Astrocyte (in vitro differentiated cells and primary cell): ENCODE measurements at regions not wholly inside any gene's neighbourhood (a gene's known extent, or its start where the extent isn't known, plus 50 kb on each side); places are given as distances from the start of the nearest gene placed in this dataset.

Experiments used
- DNase-seq: peaks from one replicate; pipeline ENCODE4 v3.0.0-alpha.2; 2010; ENCODE audit warnings: low read depth
- FAIRE-seq: peaks from 2 replicates; lab custom pipeline; 2011; peaks lifted over from hg19 to GRCh38; lab: Jason Lieb, UNC
- H2AFZ ChIP-seq: 2 replicates; pipeline ENCODE4 v1.6.0; 2012; ENCODE audit warnings: low read depth, low read length, inconsistent platforms
- H3K27ac ChIP-seq: 2 replicates; pipeline ENCODE4 v1.5.1; 2011; ENCODE audit warnings: low read depth, low read length, inconsistent platforms
- H3K27me3 ChIP-seq: 2 replicates; pipeline ENCODE4 v1.6.0; 2011; ENCODE audit warnings: low read length, inconsistent platforms; ENCODE audit not compliant: insufficient read depth
- H3K36me3 ChIP-seq: 2 replicates; pipeline ENCODE4 v1.5.1; 2011; ENCODE audit warnings: low read length, inconsistent platforms; ENCODE audit not compliant: insufficient read depth
- H3K4me1 ChIP-seq: 2 replicates; pipeline ENCODE4 v1.5.1; 2011; ENCODE audit warnings: low read length, inconsistent platforms; ENCODE audit not compliant: insufficient read depth
- H3K4me2 ChIP-seq: 2 replicates; pipeline ENCODE4 v1.6.0; 2012; ENCODE audit warnings: low read length, inconsistent platforms
- H3K4me3 ChIP-seq: 2 replicates; pipeline ENCODE4 v1.5.1; 2011; ENCODE audit warnings: low read depth, mild to moderate bottlenecking, low read length, inconsistent platforms; ENCODE audit not compliant: insufficient read depth
- H3K79me2 ChIP-seq: 2 replicates; pipeline ENCODE4 v1.6.0; 2012; ENCODE audit warnings: mild to moderate bottlenecking, low read length, inconsistent platforms; ENCODE audit not compliant: insufficient read depth
- H3K9ac ChIP-seq: 2 replicates; pipeline ENCODE4 v1.6.0; 2012; ENCODE audit warnings: mild to moderate bottlenecking, low read length, inconsistent platforms
- H3K9me3 ChIP-seq: 2 replicates; pipeline ENCODE4 v1.5.1; 2012; ENCODE audit warnings: low read depth, mild to moderate bottlenecking, low read length, inconsistent platforms; ENCODE audit not compliant: insufficient read depth
- H4K20me1 ChIP-seq: 2 replicates; pipeline ENCODE4 v1.6.0; 2012; ENCODE audit warnings: low read length, inconsistent platforms; ENCODE audit not compliant: insufficient read depth
- H3K27ac Mint-ChIP-seq: one replicate; pipeline ENCODE4 v1.8.0; 2021; ENCODE audit warnings: mild to moderate bottlenecking, mixed read lengths; ENCODE audit not compliant: unreplicated experiment
- H3K27me3 Mint-ChIP-seq: one replicate; pipeline ENCODE4 v1.8.0; 2021; ENCODE audit warnings: low read depth, mixed read lengths; ENCODE audit not compliant: unreplicated experiment
- H3K36me3 Mint-ChIP-seq: one replicate; pipeline ENCODE4 v1.8.0; 2021; ENCODE audit warnings: low read depth, mixed read lengths; ENCODE audit not compliant: unreplicated experiment
- H3K4me1 Mint-ChIP-seq: one replicate; pipeline ENCODE4 v1.8.0; 2021; ENCODE audit warnings: low read depth, mixed read lengths; ENCODE audit not compliant: unreplicated experiment
- H3K4me3 Mint-ChIP-seq: one replicate; pipeline ENCODE4 v1.8.0; 2021; ENCODE audit warnings: mild to moderate bottlenecking, moderate library complexity, mixed read lengths; ENCODE audit not compliant: unreplicated experiment
- H3K9me3 Mint-ChIP-seq: one replicate; pipeline ENCODE4 v1.8.0; 2021; ENCODE audit warnings: mild to moderate bottlenecking, mixed read lengths; ENCODE audit not compliant: unreplicated experiment
- EZH2 ChIP-seq: IDR thresholded peaks from 2 replicates; pipeline ENCODE4 v1.6.1; 2012; ENCODE audit warnings: mild to moderate bottlenecking, low read length, inconsistent platforms; ENCODE audit not compliant: insufficient read depth
- TF ChIP-seq, protein P1 (sequence below): IDR thresholded peaks from 2 replicates; pipeline ENCODE4 v1.5.1; 2011; ENCODE audit warnings: low read depth, mild to moderate bottlenecking, inconsistent platforms, low read length, moderate library complexity; ENCODE audit not compliant: insufficient read depth

DNA sequence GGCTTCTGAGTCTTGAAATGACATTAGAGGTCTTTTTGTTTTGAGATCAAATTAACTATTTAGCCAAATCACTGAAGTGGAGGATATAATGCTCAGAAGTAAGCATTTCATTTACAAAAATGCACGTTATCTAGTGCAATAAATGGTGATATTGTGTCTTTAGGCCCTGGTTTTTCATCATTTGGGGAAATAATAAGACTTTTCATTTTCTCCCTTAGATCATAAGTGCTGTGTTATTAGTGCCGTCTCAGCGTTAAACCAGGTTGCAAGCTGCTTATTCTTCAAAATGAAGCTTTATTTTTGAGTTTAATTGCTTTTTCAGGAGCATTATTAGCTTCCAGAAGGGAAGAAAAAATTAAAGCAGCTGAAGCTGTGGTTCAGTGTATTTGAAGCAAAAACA lies 1416.8 kb upstream of the GOT2 start:
- H3K27ac Mint-ChIP-seq, result no peak overlapping the region
- no peak for DNase-seq
- no peaks in the 10 kb centered on the region for H3K36me3 Mint-ChIP-seq
- no peaks in the 10 kb centered on the region for H3K4me1 ChIP-seq
- H4K20me1 ChIP-seq, result no peaks in the 10 kb centered on the region
- H3K4me3 ChIP-seq, result no peak overlapping the region
- H3K79me2 ChIP-seq, result no peaks in the 10 kb centered on the region
- H3K9me3 ChIP-seq, result peaks cover 2% of the 10 kb centered on the region
- H3K27ac ChIP-seq, result no peak overlapping the region
- H3K4me3 Mint-ChIP-seq, result no peak overlapping the region
- H3K4me2 ChIP-seq, result no peak overlapping the region
- no peaks in the 10 kb centered on the region for H3K27me3 ChIP-seq
- no peak for TF ChIP-seq EZH2
- TF ChIP-seq, protein P1, sequence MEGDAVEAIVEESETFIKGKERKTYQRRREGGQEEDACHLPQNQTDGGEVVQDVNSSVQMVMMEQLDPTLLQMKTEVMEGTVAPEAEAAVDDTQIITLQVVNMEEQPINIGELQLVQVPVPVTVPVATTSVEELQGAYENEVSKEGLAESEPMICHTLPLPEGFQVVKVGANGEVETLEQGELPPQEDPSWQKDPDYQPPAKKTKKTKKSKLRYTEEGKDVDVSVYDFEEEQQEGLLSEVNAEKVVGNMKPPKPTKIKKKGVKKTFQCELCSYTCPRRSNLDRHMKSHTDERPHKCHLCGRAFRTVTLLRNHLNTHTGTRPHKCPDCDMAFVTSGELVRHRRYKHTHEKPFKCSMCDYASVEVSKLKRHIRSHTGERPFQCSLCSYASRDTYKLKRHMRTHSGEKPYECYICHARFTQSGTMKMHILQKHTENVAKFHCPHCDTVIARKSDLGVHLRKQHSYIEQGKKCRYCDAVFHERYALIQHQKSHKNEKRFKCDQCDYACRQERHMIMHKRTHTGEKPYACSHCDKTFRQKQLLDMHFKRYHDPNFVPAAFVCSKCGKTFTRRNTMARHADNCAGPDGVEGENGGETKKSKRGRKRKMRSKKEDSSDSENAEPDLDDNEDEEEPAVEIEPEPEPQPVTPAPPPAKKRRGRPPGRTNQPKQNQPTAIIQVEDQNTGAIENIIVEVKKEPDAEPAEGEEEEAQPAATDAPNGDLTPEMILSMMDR, result no peak
- H3K9me3 Mint-ChIP-seq, result peaks cover 11% of the 10 kb centered on the region
- H3K4me1 Mint-ChIP-seq, result no peaks in the 10 kb centered on the region
- H3K9ac ChIP-seq, result no peak overlapping the region
- H3K27me3 Mint-ChIP-seq, result no peaks in the 10 kb centered on the region
- no peak overlapping the region for H2AFZ ChIP-seq
- H3K36me3 ChIP-seq, result no peaks in the 10 kb centered on the region
- FAIRE-seq, result no peak

DNA sequence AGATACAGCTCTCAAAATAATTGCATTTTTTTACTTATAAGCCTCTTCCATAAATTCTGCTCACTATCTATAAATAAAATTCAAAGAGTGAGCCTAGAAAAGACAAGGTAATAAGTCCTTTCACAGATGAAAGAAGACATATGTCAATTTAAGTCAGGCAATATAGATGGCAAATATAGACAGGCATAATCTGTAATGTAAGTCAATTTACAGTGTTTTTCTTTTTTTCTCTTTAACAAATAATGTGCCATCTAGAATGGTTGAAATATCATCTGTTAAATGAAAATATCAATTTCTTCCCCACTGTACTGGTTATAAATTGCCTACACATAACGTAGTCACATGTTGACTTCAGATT lies 1409.2 kb upstream of the GOT2 start:
- DNase-seq (no peak), FAIRE-seq (no peak)
- peaks cover 10% of the 10 kb centered on the region for H3K9me3 Mint-ChIP-seq
- H3K27ac Mint-ChIP-seq, result peak overlapping the region; percentile 84
- Histone ChIP-seq H3K9me3 (peaks cover 3% of the 10 kb centered on the region), H3K27me3 (no peaks in the 10 kb centered on the region), H3K9ac (no peak overlapping the region), H3K79me2 (no peaks in the 10 kb centered on the region), H4K20me1 (no peaks in the 10 kb centered on the region), H3K36me3 (no peaks in the 10 kb centered on the region), H3K4me3 (no peak overlapping the region), H3K4me1 (no peaks in the 10 kb centered on the region), H3K4me2 (peak overlapping the region; percentile 34), H2AFZ (no peak overlapping the region), H3K27ac (no peak overlapping the region)
- H3K4me3 Mint-ChIP-seq, result no peak overlapping the region
- TF ChIP-seq EZH2, result no peak
- TF ChIP-seq, protein P1, result no peak
- no peaks in the 10 kb centered on the region for H3K27me3 Mint-ChIP-seq
- H3K36me3 Mint-ChIP-seq, result no peaks in the 10 kb centered on the region
- peaks cover 10% of the 10 kb centered on the region for H3K4me1 Mint-ChIP-seq

DNA sequence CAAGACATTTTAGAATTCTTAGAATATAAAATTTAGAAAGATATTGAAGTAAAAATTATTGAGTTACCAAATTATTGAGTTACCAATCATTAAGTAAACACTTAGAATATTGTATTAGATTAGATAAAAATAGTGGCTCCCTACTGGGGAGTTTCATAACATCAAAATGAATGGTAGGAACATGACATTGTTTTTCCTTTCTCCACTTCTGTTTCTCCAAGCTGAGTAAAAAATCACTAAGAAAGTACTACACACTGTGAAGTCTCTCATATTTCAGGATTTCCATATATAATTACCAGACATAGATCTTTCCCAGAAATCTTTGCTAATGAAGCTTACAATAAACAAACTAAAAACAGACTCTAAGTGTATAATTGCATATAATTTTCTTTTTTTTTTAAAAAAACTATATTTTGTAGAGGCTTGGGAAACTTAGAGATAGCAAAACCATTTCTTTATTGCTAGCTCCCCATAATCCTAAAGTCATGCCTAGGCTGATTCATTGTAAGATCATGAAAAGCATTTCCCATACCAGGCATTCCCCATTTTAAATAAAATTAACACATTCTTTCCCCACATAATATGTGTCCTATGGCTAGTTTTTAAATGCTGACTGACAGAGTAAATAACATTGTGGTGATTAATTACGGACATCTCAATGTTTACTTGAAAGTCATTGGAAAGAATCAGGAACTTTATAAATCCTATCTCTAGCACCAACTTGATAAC lies 1408.7 kb upstream of the GOT2 start:
- Mint-ChIP-seq H3K36me3 (no peaks in the 10 kb centered on the region), H3K9me3 (peaks cover 8% of the 10 kb centered on the region), H3K27me3 (no peaks in the 10 kb centered on the region), H3K27ac (peak overlapping the region; percentile 91), H3K4me1 (peaks cover 13% of the 10 kb centered on the region), H3K4me3 (no peak overlapping the region)
- peaks cover 3% of the 10 kb centered on the region for H3K9me3 ChIP-seq
- no peaks in the 10 kb centered on the region for H3K27me3 ChIP-seq
- H3K9ac ChIP-seq, result no peak overlapping the region
- peak overlapping the region; percentile 38 for H3K27ac ChIP-seq
- FAIRE-seq (no peak), DNase-seq (peak; percentile 56)
- H3K79me2 ChIP-seq, result no peaks in the 10 kb centered on the region
- no peaks in the 10 kb centered on the region for H3K4me1 ChIP-seq
- H2AFZ ChIP-seq, result no peak overlapping the region
- TF ChIP-seq, protein P1, result no peak
- TF ChIP-seq EZH2, result no peak
- no peaks in the 10 kb centered on the region for H4K20me1 ChIP-seq
- H3K4me2 ChIP-seq, result peak overlapping the region; percentile 34
- H3K4me3 ChIP-seq, result no peak overlapping the region
- no peaks in the 10 kb centered on the region for H3K36me3 ChIP-seq
